NCI-H1048 (cell line): ENCODE measurements at regions not wholly inside any gene's neighbourhood (a gene's known extent, or its start where the extent isn't known, plus 50 kb on each side); places are given as distances from the start of the nearest gene placed in this dataset.

ENCODE experiments used
- DNase-seq: peaks from one replicate; lab custom pipeline; 2025; lab: John Stamatoyannopoulos, UW

DNA sequence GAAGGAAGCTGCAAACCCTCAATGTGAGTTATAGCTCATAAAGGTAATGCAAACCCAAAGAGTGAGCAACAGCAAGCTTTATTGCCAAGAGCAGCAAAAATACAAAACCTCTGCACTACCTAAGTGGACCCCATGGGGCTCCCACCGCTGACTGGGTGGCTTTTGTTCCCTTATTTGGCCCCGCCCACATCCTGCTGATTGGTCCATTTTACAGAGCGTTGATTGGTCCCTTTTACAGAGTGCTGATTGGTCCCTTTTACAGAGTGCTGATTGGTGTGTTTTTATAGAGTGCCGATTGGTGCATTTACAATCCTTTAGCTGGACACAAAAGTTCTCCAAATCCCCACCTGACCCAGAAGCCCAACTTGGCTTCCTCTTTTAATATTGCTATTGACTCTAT lies 154.5 kb upstream of the NSMCE3 start:
- no peak for DNase-seq

DNA sequence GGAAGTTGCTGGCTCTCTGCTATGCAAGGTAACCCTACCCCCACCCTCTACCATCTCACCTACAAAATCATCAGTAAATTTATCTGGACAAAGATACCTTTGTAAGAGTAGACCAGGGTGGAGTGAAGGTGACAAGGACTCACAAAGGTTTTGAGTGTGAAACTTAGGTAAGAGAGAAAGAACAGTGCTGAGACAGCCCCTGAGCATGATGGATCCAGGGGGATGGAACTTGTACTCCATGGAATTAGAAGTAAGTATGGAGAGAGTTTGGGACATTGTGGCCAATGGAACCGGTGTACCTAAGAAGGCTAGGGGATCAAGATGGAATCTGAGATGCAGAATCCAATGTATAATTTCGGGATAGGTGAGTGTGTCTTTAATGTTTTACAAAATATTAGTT lies 153.0 kb upstream of the NSMCE3 start:
- no peak for DNase-seq

DNA sequence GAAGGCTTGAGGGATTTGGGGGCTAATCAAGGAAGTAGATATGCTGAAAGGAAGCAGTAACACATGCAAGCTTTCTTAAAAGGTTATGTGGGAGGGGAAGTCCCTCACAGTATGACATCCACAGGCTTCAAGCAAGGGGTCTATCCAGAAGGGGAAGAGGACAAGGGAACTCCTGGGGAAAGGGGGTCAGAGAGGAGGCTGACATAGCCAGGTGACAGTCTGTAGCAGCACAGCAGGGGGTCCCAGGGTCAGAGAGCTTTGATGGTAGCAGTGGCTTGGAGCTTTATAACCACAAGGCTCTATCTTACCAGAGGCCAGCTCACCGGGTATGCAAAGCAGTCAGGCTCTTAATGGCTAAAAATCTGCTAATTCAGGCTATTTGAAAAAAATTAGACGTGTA lies 150.6 kb upstream of the NSMCE3 start:
- DNase-seq, result no peak

DNA sequence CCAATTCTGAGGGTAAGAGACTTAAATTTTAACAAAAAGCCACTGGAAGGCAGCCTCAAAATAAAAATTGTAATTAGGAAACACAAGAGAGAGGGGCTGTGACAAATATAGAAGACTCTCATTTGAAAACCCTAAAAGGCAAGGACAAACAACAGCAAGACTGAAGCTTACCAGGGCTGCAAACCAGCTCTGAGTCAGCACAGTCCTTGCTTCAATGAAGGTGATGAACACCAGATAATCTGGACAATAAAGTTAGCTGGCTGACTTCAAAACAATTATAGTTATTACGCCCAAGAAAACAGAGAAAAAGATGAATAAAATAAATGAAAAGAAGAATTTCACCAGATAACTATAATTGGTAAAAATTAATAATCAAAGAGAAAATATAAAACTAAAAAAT lies 149.3 kb upstream of the NSMCE3 start:
- DNase-seq, result no peak

- no peak for DNase-seq
Observed at GRCh38 chr15:29418178-29418577, 148.6 kb upstream of the NSMCE3 start.

DNA sequence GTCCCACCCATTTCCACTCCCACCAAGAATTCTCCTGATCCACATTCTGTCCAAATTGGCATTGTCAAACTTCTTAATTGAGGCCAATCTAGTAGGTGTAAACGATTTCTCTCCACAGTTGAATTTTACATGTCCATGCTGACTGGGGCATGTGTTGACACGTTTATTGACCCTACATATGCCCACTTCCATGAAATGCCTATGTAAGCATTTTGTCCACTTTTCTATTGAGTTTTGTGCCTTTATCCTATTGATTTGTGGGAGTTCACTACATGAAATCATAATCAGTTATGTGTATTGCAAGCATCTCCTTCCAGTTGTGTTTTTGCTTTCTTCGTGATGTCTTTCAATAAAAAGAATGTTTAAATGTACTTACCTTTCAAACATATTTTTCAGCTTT lies 141.7 kb upstream of the NSMCE3 start:
- DNase-seq, result no peak

DNA sequence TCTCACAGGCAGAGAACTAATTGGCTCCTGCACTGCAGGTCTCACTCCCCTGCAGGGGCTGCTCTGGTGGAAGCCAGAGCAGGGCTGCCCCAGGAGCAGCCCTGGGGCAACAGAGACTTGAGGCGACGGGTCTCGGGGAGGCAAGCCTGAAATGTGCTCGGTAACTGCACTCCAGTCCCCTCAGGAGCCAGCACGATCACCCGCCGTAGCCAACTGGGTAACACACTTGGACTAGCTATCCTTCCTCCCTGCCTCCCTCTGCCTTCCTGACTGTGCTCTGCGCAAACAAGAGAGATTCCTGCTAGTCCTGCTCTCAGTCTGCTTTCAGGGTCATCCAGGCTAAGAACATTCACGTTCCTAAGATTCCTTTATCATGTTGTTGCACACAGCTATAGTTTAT lies 140.7 kb upstream of the NSMCE3 start:
- DNase-seq, result no peak

DNA sequence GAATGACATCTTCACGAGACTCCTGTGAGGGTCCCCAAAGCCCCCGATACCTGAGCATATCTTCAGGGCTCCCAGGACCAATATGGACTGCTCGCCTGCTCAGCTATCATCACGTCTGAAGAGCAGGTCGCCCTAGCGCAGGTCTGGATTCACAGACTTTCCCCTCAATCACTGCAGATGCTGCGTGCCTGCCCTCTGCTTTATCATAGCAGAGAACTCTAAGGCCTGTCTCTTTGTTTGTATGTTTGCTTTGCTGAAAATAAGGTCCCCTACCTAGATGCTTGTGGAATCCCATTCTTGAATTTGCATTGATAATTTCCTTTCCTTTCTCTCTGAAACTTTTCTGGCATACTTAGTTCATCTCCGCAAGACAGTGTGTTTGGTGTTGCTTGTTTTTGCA lies 140.3 kb upstream of the NSMCE3 start:
- DNase-seq, result no peak

GRCh38 chr15:29405564-29405963 lies 135.9 kb upstream of the NSMCE3 start:
- DNase-seq, result no peak

DNA sequence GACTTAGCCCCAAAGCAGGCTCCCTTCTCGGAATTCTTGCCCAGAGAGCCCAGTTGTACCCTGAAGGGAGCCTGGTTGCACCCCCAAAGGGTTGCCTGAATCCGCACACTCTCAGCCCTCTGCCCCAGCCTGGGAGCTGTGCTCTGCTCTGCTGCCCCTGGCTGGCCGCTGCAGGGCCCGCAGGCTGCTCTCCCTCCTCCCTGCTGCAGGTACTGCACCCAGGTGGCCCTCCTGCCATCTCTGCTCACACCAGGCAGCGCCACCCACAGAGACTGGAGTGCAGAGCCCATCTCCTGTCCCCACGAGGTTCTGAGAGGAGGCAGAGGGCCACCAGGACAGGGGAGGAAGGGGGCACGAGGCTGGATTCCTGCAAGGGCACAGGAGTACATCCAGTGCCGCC lies 134.2 kb upstream of the NSMCE3 start:
- DNase-seq, result no peak

- no peak for DNase-seq
Observed at GRCh38 chr15:29401644-29402043, 132.0 kb upstream of the NSMCE3 start.

DNA sequence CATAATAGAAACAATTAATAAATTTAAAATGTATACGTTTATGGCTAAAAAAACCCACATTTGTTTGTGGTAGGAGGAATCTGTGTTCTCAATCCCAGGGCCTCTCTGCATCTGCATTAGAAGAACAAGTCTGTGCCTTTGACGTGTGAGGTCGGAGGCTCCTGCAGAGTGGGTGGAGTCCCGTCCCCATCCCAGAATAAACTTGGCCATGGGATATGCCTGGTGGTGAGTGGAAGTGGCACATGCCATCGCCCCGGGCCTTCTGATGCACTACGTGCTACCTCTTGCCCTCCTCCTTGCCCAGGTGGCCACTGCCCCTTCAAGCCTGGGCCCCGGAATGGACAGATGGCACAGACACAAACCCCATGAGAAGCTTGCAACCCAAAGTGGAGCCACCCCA lies 131.1 kb upstream of the NSMCE3 start:
- DNase-seq, result no peak

DNA sequence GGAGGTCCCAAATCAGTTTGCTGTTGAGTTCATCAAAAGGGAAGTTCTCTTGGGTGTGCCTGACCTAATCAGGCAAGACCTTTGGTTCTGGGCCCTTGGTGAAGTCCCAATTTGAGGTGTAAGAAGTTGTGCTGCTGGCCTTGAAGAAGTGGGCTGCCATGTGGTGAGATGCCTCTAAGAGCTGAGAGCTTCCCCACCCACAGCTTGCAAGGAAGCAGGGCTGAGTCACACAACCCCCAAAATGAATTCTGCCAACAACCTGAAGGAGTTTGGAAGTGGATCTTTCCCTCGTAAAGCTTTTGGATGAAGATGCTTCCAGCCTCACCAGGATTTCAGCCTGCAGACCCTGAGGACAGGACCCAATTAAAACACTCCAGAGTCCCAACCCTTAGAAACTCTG lies 129.3 kb upstream of the NSMCE3 start:
- no peak for DNase-seq

DNA sequence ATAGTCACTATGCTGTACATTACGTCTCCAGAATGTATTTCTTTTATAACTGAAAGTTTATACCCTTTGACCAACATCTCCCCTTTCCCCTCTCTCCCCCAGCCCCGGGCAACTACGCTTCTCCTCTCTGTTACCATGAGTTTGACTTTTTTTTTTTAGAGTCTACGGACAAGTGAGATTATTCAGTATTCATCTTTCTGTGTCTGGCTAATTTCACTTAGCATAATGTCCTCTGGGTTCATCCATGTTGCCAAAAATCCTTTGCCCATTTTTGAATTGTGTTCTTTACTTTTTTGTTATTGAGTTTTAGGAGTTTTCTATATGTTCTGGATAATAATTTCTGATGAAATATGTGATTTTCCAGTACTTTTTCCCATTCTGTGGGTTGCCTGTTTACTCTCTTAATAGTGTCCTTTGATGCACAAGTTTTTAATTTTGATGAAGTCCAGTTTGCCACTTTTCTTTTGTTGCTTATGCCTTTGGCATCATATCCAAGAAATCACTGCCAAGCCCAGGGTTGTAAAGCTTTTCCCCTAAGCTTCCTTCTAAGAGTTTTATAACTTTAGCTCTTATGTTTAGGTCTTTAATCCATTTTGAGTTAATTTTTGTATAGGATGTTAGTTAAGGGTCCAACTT lies 126.7 kb upstream of the NSMCE3 start:
- DNase-seq, result no peak

- DNase-seq, result no peak
Observed at GRCh38 chr15:29393443-29393842, 123.8 kb upstream of the NSMCE3 start.

GRCh38 chr15:29392358-29392757 lies 122.7 kb upstream of the NSMCE3 start:
- DNase-seq, result no peak

GRCh38 chr15:29390051-29390450 lies 120.4 kb upstream of the NSMCE3 start:
- no peak for DNase-seq

DNA sequence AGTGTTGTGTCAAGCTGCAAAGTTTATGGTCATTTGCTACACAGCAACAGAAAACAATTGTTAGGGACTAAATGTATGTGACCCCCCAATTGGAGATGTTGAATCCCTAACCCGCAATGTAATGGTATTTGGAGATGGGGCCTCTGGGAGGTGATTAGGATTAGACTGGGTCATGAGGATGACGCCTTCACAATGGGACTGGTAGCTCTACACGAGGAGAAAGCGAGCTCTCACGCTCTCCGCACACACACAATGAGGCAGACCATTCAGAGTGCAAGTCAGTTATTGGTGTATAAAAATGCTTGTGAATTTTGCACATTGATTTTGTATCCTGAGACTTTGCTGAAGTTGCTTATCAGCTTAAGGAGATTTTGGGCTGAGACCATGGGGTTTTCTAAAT lies 116.9 kb upstream of the NSMCE3 start:
- no peak for DNase-seq

- no peak for DNase-seq
Observed at GRCh38 chr15:29383367-29383766, 113.7 kb upstream of the NSMCE3 start.

DNA sequence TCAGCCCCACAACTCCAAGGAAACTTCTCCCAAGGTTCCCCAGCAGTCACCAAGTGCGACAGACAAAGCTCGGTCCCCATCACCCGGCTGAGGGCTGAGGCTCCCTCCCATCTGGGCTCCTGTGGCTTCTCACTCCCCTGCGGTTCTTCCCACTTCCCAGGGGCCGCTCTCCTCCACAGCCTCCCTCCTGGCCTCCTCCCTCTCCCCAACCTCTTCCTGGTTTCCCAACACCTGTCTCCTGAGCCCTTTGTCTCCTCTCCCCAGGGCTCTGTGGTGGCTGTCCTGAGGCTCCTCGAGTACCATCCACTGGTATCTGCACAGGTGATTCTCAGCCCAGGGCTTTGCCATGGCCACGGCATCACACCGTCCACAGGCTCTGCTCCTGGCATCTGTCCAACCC lies 113.2 kb upstream of the NSMCE3 start:
- DNase-seq, result no peak

DNA sequence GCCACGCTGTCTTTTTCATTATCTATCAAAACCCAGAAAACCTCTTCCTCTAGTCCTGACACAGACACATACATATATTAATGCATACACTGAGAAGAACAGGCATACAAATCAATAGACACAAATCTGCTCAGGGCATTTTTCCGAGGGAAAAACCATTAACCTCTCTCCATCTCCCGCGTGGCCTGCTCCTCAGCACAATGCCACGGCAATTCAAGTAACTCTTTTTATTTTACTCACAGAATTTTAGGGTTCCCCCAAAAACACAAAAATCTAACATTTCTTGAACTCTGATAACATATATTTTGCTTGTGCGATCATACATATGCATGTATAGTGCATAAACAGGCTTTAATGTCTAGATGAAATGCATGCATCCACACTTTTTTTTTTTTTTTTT lies 110.8 kb upstream of the NSMCE3 start:
- no peak for DNase-seq

DNA sequence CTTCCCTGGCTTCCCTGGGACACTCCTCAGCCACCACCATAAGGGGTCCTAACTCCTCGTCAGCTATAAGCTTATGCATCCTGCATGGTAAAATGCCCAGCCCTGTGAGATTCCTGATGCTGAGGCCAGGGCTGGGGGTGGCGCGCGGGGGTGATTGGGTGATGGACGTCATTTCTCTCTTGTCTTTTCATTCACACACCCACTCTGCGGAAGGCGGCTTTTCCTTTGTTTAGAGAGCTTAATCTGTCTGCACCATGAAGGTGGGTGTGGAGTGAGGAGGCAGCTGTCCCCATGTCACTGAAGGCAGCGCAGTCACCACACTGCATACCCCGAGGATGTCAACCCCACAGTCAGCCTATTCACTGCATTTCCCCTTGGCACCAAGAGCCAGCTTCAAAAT lies 110.0 kb upstream of the NSMCE3 start:
- DNase-seq, result no peak

DNA sequence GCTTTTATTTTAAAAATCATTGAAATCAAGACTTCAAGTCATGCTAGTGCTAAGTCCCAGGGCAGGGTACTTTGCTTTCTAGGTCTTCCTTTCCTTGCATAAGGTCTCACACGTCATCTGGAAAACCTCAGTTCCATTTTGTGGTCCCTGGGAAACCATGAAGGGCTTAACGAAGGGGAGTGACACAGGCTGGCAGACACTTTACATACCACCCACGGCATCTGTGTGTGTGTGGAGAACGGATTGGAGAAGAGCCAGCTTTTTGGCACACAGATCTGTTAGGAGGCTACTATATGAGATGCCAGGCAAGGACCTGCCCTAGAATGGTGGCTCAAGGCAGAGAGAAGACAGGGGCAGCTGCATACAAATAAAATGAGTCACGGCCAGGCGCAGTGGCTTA lies 107.5 kb upstream of the NSMCE3 start:
- no peak for DNase-seq

- DNase-seq, result no peak
Observed at GRCh38 chr15:29376590-29376989, 107.0 kb upstream of the NSMCE3 start.

- no peak for DNase-seq
Observed at GRCh38 chr15:29369261-29369660, 99.6 kb upstream of the NSMCE3 start.
